ENCODE measurements at regions not wholly inside any gene's neighbourhood (a gene's known extent, or its start where the extent isn't known, plus 50 kb on each side); places are given as distances from the start of the nearest gene placed in this dataset.

GRCh38 chr10:117619707-117620405, 77.3 kb downstream of the EMX2 start:
- no peaks in the 10 kb centered on the region for H3K36me3 ChIP-seq (ENCODE audit: control insufficient read depth, insufficient read depth, low read length)
- Mint-ChIP-seq H3K27ac (no peak overlapping the region), H3K4me1 (peaks cover 0 to 6% of the 10 kb centered on the region in 2 donors), H3K27me3 (ENCODE audit: low read depth in 2 of 2) (peaks cover 26 to 29% of the 10 kb centered on the region in 2 donors), H3K36me3 (no peaks in the 10 kb centered on the region), H3K9me3 (peaks cover 0 to 2% of the 10 kb centered on the region in 2 donors), H3K4me3 (no peak overlapping the region)
- no peak for ATAC-seq
- no peak for DNase-seq
- H3K27ac ChIP-seq (ENCODE audit: low read length): no peak overlapping the region
- intact Hi-C loops (cut with micrococcal nuclease): no loop called here
- H3K9me3 ChIP-seq (ENCODE audit: control insufficient read depth, insufficient read depth, low read length): no peaks in the 10 kb centered on the region
- TF ChIP-seq CTCF (IDR thresholded peaks at IDR 0.05): no peak
- no peaks in the 10 kb centered on the region for H3K27me3 ChIP-seq (ENCODE audit: control insufficient read depth, insufficient read depth, low read length)
- WGBS (ENCODE audit: insufficient coverage): 83% methylated on average over 9 of the region's 9 CpGs
- H3K4me3 ChIP-seq (ENCODE audit: low read length): no peak overlapping the region
- no peaks in the 10 kb centered on the region for H3K4me1 ChIP-seq (ENCODE audit: control insufficient read depth, insufficient read depth, low read length)

- H3K27me3 Mint-ChIP-seq (ENCODE audit: low read depth in 2 of 2): peaks cover 22 to 30% of the 10 kb centered on the region in 2 donors
These were observed 78.7 kb downstream of the EMX2 start for GRCh38 chr10:117621196-117621595.

GRCh38 chr10:117621795-117622420, 79.4 kb downstream of the EMX2 start:
- peaks cover 0 to 6% of the 10 kb centered on the region in 2 donors for H3K4me1 Mint-ChIP-seq
- Histone ChIP-seq H3K4me3 (ENCODE audit: low read length) (no peak overlapping the region), H3K27ac (ENCODE audit: low read length) (no peak overlapping the region), H3K9me3 (ENCODE audit: control insufficient read depth, insufficient read depth, low read length) (no peaks in the 10 kb centered on the region), H3K4me1 (ENCODE audit: control insufficient read depth, insufficient read depth, low read length) (no peaks in the 10 kb centered on the region), H3K27me3 (ENCODE audit: control insufficient read depth, insufficient read depth, low read length) (no peaks in the 10 kb centered on the region), H3K36me3 (ENCODE audit: control insufficient read depth, insufficient read depth, low read length) (no peaks in the 10 kb centered on the region)
- ATAC-seq (no peak), DNase-seq (no peak)
- no peak overlapping the region for H3K4me3 Mint-ChIP-seq
- H3K27me3 Mint-ChIP-seq (ENCODE audit: low read depth in 2 of 2): peaks cover 20 to 28% of the 10 kb centered on the region in 2 donors
- no peak overlapping the region for H3K27ac Mint-ChIP-seq
- no peaks in the 10 kb centered on the region for H3K9me3 Mint-ChIP-seq
- intact Hi-C loops (cut with micrococcal nuclease): no loop called here
- TF ChIP-seq CTCF (IDR thresholded peaks at IDR 0.05): no peak
- 63% methylated on average over 7 of the region's 8 CpGs for WGBS (ENCODE audit: insufficient coverage)
- H3K36me3 Mint-ChIP-seq: no peaks in the 10 kb centered on the region

More at GRCh38 chr10:117621196-117621595, 78.7 kb downstream of the EMX2 start:
- H3K27ac Mint-ChIP-seq: no peak overlapping the region
- Histone ChIP-seq H3K36me3 (ENCODE audit: control insufficient read depth, insufficient read depth, low read length) (no peaks in the 10 kb centered on the region), H3K27me3 (ENCODE audit: control insufficient read depth, insufficient read depth, low read length) (no peaks in the 10 kb centered on the region), H3K9me3 (ENCODE audit: control insufficient read depth, insufficient read depth, low read length) (no peaks in the 10 kb centered on the region), H3K4me1 (ENCODE audit: control insufficient read depth, insufficient read depth, low read length) (no peaks in the 10 kb centered on the region), H3K27ac (ENCODE audit: low read length) (no peak overlapping the region), H3K4me3 (ENCODE audit: low read length) (no peak overlapping the region)
- ATAC-seq (no peak), DNase-seq (no peak)
- 72% methylated on average over 6 of the region's 7 CpGs for WGBS (ENCODE audit: insufficient coverage)
- peaks cover 0 to under 1% of the 10 kb centered on the region in 2 donors for H3K9me3 Mint-ChIP-seq
- no peak overlapping the region for H3K4me3 Mint-ChIP-seq
- no peak for TF ChIP-seq CTCF (IDR thresholded peaks at IDR 0.05)
- H3K36me3 Mint-ChIP-seq: no peaks in the 10 kb centered on the region
- peaks cover 0 to 6% of the 10 kb centered on the region in 2 donors for H3K4me1 Mint-ChIP-seq
- intact Hi-C loops (cut with micrococcal nuclease): no loop called here

Measured in natural killer cell (primary cell).